ENCODE measurements at regions not wholly inside any gene's neighbourhood (a gene's known extent, or its start where the extent isn't known, plus 50 kb on each side); places are given as distances from the start of the nearest gene placed in this dataset.
"Not testable (repeated sequence)": the region's sequence is repeated elsewhere in the genome, so short reads cannot be mapped to it uniquely, and the experiment has no call there.

- TF ChIP-seq POLR2AphosphoS5 (IDR thresholded peaks at IDR 0.05; ENCODE audit: low read depth, low read length) (no peak), TAF1 (IDR thresholded peaks at IDR 0.05; ENCODE audit: low read depth, low read length) (no peak), POLR2A (IDR thresholded peaks at IDR 0.05; ENCODE audit: low read depth, low read length) (no peak), SPI1 (IDR thresholded peaks at IDR 0.05; ENCODE audit: low read depth, low read length) (no peak), POU2F2 (IDR thresholded peaks at IDR 0.05; ENCODE audit: low read depth, low read length) (no peak), PAX5 (IDR thresholded peaks at IDR 0.05; ENCODE audit: insufficient read depth, low read length, severe bottlenecking) (no peak)
Observed at GRCh38 chr2:180848393-180848792, 132.0 kb upstream of the UBE2E3 start.

GRCh38 chr2:180846756-180847472 is 133.5 kb upstream of the UBE2E3 start:
- TF ChIP-seq POU2F2 (IDR thresholded peaks at IDR 0.05; ENCODE audit: low read depth, low read length) (no peak), POLR2A (IDR thresholded peaks at IDR 0.05; ENCODE audit: low read depth, low read length) (no peak), PAX5 (IDR thresholded peaks at IDR 0.05; ENCODE audit: insufficient read depth, low read length, severe bottlenecking) (no peak), POLR2AphosphoS5 (IDR thresholded peaks at IDR 0.05; ENCODE audit: low read depth, low read length) (no peak), TAF1 (IDR thresholded peaks at IDR 0.05; ENCODE audit: low read depth, low read length) (no peak), SPI1 (IDR thresholded peaks at IDR 0.05; ENCODE audit: low read depth, low read length) (no peak)
- no peak for FAIRE-seq
- DNase-seq (ENCODE audit: insufficient read length, low spot score), result no peak

More at GRCh38 chr2:180848393-180848792, 132.0 kb upstream of the UBE2E3 start:
- DNase-seq (ENCODE audit: insufficient read length, low spot score) (no peak), FAIRE-seq (no peak)

- TF ChIP-seq SPI1 (IDR thresholded peaks at IDR 0.05; ENCODE audit: low read depth, low read length), result no peak
- no peak for TF ChIP-seq POU2F2 (IDR thresholded peaks at IDR 0.05; ENCODE audit: low read depth, low read length)
- TF ChIP-seq POLR2AphosphoS5 (IDR thresholded peaks at IDR 0.05; ENCODE audit: low read depth, low read length), result no peak
- no peak for TF ChIP-seq TAF1 (IDR thresholded peaks at IDR 0.05; ENCODE audit: low read depth, low read length)
- TF ChIP-seq POLR2A (IDR thresholded peaks at IDR 0.05; ENCODE audit: low read depth, low read length), result no peak
- TF ChIP-seq PAX5 (IDR thresholded peaks at IDR 0.05; ENCODE audit: insufficient read depth, low read length, severe bottlenecking), result no peak
- DNase-seq (ENCODE audit: insufficient read length, low spot score) (no peak), FAIRE-seq (no peak)
Observed at GRCh38 chr2:180842461-180842860, 137.9 kb upstream of the UBE2E3 start.

- TF ChIP-seq SPI1 (IDR thresholded peaks at IDR 0.05; ENCODE audit: low read depth, low read length) (no peak), TAF1 (IDR thresholded peaks at IDR 0.05; ENCODE audit: low read depth, low read length) (no peak), POLR2AphosphoS5 (IDR thresholded peaks at IDR 0.05; ENCODE audit: low read depth, low read length) (no peak)
- no peak for FAIRE-seq
- DNase-seq (ENCODE audit: insufficient read length, low spot score), result no peak
Observed at GRCh38 chr2:180840641-180841040, 139.8 kb upstream of the UBE2E3 start.

DNA sequence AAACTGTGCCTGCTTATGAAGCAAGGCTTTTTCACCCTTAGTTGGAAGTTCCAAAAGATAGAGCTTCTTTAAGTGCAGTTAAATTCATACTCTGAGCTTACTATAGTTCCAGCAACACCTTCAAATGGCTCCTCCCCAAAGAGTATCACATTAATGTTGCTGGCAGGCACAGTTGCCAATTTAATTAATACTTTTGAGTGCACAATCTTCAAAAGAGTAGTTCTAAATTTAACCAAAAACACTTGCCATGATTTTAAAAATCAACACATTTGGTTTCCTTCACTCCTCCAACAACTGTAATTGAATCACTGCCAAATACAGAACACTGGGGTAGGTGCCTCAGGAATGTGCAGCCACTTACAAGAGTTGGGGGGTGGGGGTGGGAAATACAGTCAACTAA is 150.6 kb upstream of the UBE2E3 start:
- DNase-seq (ENCODE audit: insufficient read length, low spot score), result no peak
- TF ChIP-seq PAX5 (IDR thresholded peaks at IDR 0.05; ENCODE audit: insufficient read depth, low read length, severe bottlenecking), result no peak
- TF ChIP-seq POU2F2 (IDR thresholded peaks at IDR 0.05; ENCODE audit: low read depth, low read length), result no peak
- no peak for TF ChIP-seq POLR2A (IDR thresholded peaks at IDR 0.05; ENCODE audit: low read depth, low read length)
- no peak for FAIRE-seq

DNA sequence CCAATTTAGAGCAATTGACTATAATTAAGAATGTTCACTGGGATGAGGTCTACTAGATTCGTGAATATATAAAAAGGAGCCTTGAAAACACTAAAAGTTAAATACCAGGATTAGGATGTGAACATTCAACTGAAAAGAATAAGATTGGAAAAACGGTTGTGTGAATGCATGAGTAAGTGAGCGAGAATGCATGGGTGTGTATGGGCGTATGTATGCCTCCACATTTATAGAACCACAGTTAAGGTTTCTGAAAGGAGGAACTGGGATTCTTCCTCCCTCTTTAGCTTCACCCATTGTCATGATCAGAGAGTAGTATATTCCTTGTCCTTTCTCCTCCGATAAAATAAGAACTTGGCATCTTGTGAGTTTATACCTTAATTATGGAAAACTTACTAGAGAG is 151.1 kb upstream of the UBE2E3 start:
- DNase-seq (ENCODE audit: insufficient read length, low spot score), result no peak
- TF ChIP-seq POLR2AphosphoS5 (IDR thresholded peaks at IDR 0.05; ENCODE audit: low read depth, low read length) (no peak), POLR2A (IDR thresholded peaks at IDR 0.05; ENCODE audit: low read depth, low read length) (no peak), SPI1 (IDR thresholded peaks at IDR 0.05; ENCODE audit: low read depth, low read length) (no peak), TAF1 (IDR thresholded peaks at IDR 0.05; ENCODE audit: low read depth, low read length) (no peak), POU2F2 (IDR thresholded peaks at IDR 0.05; ENCODE audit: low read depth, low read length) (no peak), PAX5 (IDR thresholded peaks at IDR 0.05; ENCODE audit: insufficient read depth, low read length, severe bottlenecking) (no peak)
- FAIRE-seq, result no peak

DNA sequence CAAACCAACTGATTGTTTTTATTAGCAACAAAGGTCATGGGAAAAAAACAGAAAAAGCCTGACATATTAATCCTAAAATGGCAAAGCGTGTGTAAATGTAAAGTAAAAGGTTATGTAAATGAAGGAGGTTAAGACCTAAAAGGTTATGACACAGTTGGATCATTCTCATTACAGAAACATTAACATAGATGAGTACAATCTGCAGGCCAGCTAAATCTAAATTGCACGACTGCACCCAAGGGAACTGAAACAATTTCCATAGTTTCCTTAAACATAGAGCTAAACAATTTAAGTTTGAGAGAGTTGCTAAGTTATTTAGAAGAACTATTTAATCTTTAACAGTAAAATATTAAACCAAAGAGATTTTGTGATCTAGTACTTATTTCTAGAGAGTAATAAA is 151.6 kb upstream of the UBE2E3 start:
- DNase-seq (ENCODE audit: insufficient read length, low spot score), result no peak
- TF ChIP-seq PAX5 (IDR thresholded peaks at IDR 0.05; ENCODE audit: insufficient read depth, low read length, severe bottlenecking) (no peak), POU2F2 (IDR thresholded peaks at IDR 0.05; ENCODE audit: low read depth, low read length) (no peak), POLR2AphosphoS5 (IDR thresholded peaks at IDR 0.05; ENCODE audit: low read depth, low read length) (no peak), POLR2A (IDR thresholded peaks at IDR 0.05; ENCODE audit: low read depth, low read length) (no peak), TAF1 (IDR thresholded peaks at IDR 0.05; ENCODE audit: low read depth, low read length) (no peak), SPI1 (IDR thresholded peaks at IDR 0.05; ENCODE audit: low read depth, low read length) (no peak)
- FAIRE-seq, result no peak

- TF ChIP-seq POLR2AphosphoS5 (IDR thresholded peaks at IDR 0.05; ENCODE audit: low read depth, low read length) (no peak), POU2F2 (IDR thresholded peaks at IDR 0.05; ENCODE audit: low read depth, low read length) (no peak), POLR2A (IDR thresholded peaks at IDR 0.05; ENCODE audit: low read depth, low read length) (no peak), SPI1 (IDR thresholded peaks at IDR 0.05; ENCODE audit: low read depth, low read length) (no peak), PAX5 (IDR thresholded peaks at IDR 0.05; ENCODE audit: insufficient read depth, low read length, severe bottlenecking) (no peak), TAF1 (IDR thresholded peaks at IDR 0.05; ENCODE audit: low read depth, low read length) (no peak)
- DNase-seq (ENCODE audit: insufficient read length, low spot score) (no peak), FAIRE-seq (no peak)
Observed at GRCh38 chr2:180823546-180824141, 156.8 kb upstream of the UBE2E3 start.

DNA sequence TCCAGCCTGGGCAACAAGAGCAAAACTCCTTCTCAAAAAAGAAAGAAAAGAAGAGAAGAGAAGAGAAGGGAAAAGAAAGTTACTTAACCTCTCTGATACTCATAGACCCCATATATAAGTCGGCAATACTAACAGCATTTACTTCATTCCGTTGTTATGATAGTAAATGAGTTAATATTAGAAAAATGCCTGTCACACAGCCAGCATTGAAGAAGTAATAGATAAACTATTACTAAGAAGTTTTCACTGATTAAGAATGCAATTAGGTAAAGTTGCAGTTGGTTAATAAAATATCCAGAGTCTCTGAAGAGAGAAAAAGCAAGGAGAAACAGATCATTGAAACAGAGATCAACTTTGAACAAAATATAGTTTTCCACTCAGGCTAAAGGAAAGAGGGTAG is 161.3 kb upstream of the UBE2E3 start:
- TF ChIP-seq POLR2A (IDR thresholded peaks at IDR 0.05; ENCODE audit: low read depth, low read length) (no peak), POU2F2 (IDR thresholded peaks at IDR 0.05; ENCODE audit: low read depth, low read length) (no peak), SPI1 (IDR thresholded peaks at IDR 0.05; ENCODE audit: low read depth, low read length) (no peak), TAF1 (IDR thresholded peaks at IDR 0.05; ENCODE audit: low read depth, low read length) (no peak), POLR2AphosphoS5 (IDR thresholded peaks at IDR 0.05; ENCODE audit: low read depth, low read length) (no peak)
- DNase-seq (ENCODE audit: insufficient read length, low spot score), result no peak
- no peak for FAIRE-seq

GRCh38 chr2:180818700-180819099 is 161.7 kb upstream of the UBE2E3 start:
- FAIRE-seq; DNase-seq (ENCODE audit: insufficient read length, low spot score): not testable (repeated sequence)
